ENCODE measurements at regions not wholly inside any gene's neighbourhood (a gene's known extent, or its start where the extent isn't known, plus 50 kb on each side); places are given as distances from the start of the nearest gene placed in this dataset.

DNA sequence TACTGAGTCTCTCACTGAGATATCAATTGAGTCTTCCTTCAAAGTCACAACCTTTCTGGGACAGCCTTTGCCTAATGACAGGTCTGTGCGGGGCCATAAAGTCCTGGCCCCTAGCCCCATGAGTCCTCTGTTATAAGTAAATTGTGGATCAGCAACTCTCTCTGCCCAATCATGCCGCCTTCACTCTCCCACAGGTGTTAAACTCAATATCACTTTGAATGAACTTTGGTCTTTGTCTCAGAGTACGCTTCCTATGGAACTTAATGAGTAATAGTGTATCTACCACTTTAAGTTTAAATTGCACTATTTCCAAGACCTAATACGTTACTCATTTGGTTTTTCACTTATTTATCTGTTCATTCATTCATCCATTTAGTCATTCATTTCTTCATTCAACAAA is 826.4 kb downstream of the TUSC7 start:
- DNase-seq, result no peak

DNA sequence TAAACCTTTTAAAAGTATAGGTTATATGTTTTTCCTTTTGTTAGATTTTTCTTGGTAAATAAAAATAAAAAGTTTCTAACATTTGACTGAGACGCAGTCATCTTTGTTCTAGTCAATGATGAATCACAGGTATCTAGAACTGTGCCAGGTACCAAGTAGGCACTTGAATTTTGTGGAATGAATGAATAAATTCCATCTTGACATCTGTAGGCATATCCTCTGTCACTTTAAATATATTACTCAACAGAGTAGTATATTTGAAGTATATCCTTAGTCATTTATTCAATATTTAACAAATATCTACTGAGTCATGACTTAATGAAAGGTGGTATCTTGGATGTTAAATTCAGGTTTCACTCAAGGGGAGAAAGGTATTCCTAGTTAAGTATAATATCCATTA is 828.4 kb downstream of the TUSC7 start:
- no peak for DNase-seq

DNA sequence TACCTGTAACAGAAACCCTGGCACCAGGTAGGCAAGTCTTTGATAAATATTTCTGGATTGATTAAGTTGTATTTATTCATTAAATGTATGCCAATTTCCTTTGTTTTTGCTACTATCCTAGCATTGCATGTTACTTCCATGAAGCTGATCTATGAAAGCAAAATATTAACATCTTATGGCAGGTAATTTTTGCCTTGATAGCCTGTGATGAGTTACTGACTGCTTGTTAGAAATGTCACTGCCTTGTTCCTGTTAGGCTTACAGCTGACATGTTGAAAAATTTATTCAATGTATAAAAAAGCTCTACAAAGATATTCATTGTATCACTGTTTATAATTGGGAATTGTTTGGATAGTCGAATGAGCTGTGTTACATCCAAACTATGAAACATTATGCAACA is 830.1 kb downstream of the TUSC7 start:
- no peak for DNase-seq

GRCh38 chr3:117540597-117540996 is 831.0 kb downstream of the TUSC7 start:
- no peak for DNase-seq

DNA sequence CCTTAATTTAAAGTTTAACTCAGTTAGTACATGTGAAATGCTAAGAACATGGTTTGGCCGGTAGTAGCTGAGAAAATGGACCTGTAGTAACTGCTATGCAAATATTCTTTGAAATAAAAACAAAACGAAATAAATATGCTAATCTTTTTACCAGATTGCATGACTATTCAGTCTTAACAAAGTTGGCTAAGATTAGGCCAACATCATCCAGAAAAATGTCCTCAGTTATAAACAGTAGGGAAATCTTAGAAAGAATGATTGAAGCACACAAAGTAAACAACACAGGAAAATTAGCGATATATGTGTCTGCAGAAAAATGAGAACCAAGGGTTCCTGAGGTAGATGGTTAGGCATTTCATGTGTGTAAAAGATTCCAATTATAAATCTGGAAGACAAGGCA is 832.1 kb downstream of the TUSC7 start:
- no peak for DNase-seq

DNA sequence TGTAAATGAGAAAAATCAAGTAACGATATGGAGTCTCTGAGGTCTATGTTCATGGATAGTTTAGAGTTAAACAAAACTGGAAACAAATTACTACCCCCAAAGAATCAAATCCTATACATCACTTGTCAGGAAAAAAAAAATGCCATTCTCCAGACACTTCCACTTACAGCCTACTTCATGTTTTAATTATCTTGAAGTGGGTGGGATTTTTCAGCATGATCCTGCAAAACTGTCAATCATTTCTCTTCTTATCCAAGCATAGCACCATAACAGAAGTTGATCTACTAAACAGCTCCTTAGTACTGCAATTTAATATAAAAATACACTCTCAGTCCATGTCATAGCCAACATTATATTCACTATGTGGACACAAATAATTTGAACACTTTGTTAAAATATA is 833.9 kb downstream of the TUSC7 start:
- no peak for DNase-seq

DNA sequence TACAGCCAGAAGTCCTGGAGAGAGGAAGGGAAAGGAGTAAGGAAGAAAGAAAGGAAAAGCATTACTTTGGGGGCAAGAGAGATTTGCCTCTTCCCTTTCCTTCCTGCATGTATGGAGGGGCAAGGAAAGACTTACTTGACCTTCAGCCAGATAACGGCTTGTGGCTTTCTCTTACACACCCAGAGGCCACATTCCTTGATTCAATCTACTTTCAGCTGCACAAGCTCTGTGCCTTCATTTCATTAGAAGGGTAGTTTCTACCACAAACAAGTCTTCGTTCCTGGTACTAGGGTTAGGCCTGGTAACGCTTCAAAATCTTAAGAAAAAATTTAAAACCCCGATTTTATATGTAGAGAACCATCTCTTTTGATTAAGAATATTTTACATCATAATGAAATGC is 835.9 kb downstream of the TUSC7 start:
- no peak for DNase-seq

GRCh38 chr3:117547956-117548550 is 838.5 kb downstream of the TUSC7 start:
- DNase-seq, result no peak

DNA sequence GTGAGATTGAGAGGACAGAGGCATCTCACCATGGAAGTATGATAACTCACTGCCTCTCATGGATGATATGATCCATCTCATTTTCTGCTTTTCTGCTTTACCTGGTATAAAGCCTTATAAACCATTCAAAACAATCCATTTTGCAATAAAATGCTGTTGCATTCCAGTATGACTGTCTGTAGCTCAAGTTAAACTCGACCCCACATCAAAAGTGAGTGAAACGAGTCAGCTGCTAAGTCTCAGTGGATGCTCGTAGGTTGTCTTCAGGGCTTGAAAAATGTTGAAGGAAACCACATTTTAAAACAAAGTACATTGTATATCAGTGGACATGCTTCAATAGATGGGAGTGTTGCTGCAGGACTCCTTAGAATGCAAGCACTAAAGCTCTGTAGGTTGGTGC is 839.0 kb downstream of the TUSC7 start:
- DNase-seq, result no peak

GRCh38 chr3:117549716-117550115 is 840.1 kb downstream of the TUSC7 start:
- peak in 1 of 2 experiments; percentile 12 for DNase-seq

DNA sequence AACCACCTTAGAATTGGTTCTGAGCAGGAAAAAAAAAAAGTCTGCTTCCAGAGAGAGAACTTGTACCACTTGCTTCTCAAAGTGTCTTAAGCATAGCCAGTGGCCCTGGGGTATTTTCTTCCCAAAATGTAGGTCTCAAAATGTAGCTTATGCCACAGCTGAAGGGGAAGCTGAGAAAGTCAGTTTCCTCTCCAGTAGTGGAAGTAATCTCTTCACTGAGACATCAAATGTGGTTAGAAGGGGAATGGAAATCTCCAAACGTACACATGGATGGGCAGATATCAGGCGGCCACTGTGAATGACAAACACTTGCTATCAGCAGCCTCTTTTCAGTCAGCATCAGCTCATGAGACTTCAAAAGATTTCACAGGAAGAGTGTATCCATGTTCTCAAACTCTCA is 841.2 kb downstream of the TUSC7 start:
- no peak for DNase-seq

DNA sequence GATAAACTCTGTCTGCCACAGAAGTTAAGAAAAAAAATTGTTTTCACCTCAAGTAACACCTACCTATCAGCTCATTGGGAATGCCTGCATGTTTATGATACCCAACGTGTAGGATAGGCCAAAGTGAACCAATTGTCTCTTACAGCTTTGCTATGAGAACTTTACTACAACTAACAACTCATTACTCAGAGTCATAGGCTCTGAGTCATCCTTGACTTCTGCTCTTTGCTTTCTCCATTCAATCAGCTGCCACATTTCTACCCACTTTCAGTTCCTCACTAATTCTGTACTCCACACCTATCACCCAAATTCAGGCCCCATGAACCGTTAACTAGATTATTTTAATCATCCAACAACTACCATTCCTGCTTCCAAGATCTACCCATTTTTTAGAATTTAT is 843.9 kb downstream of the TUSC7 start:
- DNase-seq, result no peak

DNA sequence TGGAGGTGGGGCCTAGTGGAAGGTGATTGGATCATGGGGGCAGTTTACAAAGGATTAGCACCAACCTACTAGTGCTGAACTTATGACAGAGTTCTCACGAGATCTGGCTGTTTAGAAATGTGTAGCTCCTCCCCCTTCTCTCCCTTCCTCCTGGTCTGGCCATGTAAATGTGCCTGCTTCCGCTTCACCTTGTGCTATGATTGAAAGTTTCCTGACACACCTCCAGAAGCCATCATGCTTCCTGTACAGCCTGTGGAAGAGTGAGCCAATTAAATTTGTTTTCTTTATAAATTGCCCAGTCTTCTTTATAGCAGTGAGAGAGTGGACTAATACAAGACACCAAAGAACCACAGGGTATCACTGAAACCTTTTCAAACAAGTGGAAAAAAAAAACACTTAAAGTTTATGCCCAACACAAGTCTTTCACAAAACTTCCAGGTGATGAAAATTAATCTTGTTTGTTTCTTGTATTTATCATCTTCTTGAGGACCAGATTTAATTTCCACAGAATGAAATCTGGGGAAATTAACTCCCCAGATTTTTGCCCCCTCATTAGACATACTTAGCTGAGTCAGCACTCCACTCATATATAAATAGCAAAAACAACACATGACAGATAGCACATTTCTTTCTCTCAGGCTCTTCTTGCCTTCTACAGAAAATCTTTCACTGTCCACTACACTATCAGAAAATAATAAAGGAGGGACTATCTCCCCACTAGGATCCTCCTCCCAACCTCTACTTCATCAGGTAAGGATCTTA is 847.2 kb downstream of the TUSC7 start:
- no peak for DNase-seq

DNA sequence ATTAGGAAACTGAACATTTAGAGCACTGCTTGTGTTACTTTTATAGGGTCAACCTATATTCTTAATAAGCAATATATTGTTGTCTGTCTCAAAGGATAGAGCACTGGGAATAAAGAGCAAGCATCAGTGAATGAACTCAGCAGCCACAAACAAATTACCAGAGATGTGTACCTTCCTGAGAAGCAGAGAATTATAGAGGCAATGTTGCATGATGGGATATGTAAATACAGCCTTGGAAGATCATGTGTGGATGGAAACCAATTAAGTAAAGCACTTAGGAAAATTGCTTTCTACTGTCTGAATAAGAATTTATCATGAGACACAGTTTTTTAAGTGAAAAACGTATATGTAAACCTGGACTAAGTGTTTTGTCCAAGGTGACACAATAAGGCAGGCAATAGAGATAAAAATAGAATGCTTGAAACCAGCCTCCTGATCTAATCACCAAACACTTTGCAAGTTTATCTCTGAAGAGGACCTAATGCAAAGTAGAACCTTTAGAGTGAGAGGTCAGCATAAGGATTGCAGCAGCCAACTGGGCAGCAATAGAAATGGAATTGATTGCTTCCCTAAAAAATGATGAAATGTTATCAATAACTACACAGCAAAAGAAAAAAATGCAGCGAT is 848.0 kb downstream of the TUSC7 start:
- DNase-seq, result no peak

DNA sequence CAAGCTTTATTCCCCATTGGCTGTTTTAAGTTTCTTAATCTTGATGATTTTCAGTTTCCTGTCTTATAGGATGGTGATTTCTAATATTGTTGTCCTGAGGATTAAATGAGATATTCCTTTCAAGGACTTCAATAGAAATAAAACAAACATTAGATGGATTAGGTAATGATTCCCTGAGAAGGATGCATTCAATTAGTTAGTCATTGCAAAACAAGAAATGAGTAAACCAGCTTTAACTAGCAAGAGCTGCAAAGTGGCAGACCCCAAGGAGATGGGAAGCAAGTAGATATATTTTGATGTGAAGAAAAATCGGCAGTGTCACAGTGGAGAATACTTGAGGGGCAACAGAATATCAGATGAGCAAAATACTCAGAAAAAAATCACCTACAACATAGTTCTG is 849.1 kb downstream of the TUSC7 start:
- DNase-seq, result no peak

DNA sequence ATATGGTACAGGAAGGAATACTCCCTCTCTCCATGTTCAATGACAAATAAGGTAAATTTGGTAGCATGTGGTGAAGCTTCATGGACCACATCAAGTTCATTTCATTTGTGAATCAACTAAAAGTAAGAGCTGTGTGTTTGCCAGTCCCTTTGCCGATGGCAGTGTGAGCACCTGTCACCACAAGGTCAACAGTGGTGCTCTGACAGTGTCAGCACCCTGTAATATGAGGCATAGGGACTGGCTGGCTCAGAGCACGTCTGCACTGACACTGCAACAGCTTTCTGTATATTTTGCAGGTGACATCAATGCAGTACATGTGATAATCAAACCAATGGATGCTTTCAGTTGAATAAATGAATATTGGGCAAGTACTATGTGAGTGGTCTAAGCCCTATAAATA is 852.4 kb downstream of the TUSC7 start:
- DNase-seq, result no peak

GRCh38 chr3:117563063-117563462 is 853.5 kb downstream of the TUSC7 start:
- no peak for DNase-seq

DNA sequence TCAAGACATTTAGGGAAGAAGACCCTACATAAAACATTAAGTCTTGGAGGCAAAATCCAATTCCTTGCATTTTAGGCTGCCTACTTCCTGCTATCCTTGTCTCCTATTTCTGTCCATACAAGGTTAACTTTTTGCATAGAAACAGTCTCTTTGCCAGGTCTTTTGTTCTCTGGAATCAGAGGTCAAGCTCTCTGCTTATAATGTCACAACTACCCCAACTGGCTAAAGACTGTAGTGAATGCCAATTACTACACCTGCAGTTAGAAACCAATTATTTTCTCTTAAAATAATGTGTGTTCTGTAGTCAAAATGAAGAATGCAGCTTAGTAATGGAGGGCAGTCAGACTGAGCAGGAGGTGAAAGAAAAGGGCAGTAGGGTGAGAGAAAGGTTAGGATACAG is 856.2 kb downstream of the TUSC7 start:
- no peak for DNase-seq

- peak; percentile 45 to 59 for DNase-seq
Measured at GRCh38 chr3:117566926-117567325, 857.3 kb downstream of the TUSC7 start.

GRCh38 chr3:117567382-117567781 is 857.8 kb downstream of the TUSC7 start:
- no peak for DNase-seq

- DNase-seq, result peak; percentile 39 to 48
Measured at GRCh38 chr3:117567906-117568305, 858.3 kb downstream of the TUSC7 start.

GRCh38 chr3:117572786-117573185 is 863.2 kb downstream of the TUSC7 start:
- DNase-seq, result no peak

DNA sequence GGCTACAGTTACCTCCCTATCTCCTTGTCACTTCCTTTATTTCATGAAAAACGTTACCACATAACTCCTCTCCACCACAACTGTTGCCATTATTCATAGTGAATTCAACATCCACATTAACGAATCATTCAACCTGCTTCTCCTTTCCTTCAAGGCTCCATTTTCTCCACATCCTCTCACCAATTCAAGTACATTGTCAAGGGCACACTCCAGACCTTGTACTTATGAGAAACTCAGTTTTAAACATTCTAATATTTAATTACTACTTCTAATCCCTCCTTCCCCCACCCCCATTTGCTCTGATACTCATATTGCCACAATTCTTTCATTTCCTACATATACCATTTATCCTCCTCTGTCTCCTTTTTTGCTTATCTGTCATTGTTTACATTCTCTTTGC is 871.2 kb downstream of the TUSC7 start:
- no peak for DNase-seq

DNA sequence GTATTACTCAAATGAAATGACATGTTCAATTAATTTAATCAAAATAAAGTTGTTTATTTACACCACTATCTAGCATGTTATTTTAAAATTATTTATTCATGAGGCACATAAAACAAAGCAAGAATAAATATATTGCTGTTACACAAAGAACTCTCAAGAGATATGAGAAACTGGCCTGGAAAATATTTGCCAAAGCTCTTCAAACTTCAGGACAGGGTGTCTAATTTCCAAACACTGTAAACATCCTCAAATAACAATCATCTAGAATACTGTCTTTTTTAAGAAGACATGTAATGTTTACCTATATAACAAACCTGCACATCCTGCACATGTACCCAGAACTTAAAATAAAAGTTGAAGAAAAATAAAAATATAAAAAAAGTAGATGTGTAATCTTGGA is 876.6 kb downstream of the TUSC7 start:
- no peak for DNase-seq

DNA sequence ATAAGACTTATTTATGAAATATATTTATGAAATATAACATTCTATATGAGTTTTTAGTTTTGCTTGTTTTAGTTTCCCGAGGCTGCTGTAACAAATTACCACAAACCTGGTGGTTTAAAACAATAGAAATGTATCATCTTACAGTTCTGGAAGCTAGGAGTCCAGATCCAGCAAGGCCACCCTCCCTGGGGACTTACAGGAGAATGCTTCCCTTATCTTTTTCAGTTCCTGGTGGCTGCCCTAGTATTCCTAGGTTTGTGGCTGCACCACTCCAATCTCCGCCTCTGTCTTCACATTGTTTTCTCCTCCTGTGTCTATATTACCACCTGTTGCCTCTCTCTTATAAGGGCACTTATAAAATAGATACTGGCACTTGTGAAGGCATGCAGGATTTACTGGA is 877.8 kb downstream of the TUSC7 start:
- DNase-seq, result no peak

Data from AML-193 (cell line).